Fibroblast of peridontal ligament (primary cell): ENCODE measurements at regions not wholly inside any gene's neighbourhood (a gene's known extent, or its start where the extent isn't known, plus 50 kb on each side); places are given as distances from the start of the nearest gene placed in this dataset.
A peak's percentile ranks its signal among the peaks of the same experiment; 100 is the strongest.

Source experiments
- DNase-seq: peaks from one replicate; pipeline ENCODE4 v3.0.0-alpha.2; 2010; ENCODE audit errors: extremely low read depth

- peak; percentile 36 for DNase-seq
These were observed 88.6 kb upstream of the RCN1 start for GRCh38 chr11:32002311-32002710.

- no peak for DNase-seq
These were observed 92.9 kb upstream of the RCN1 start for GRCh38 chr11:31997955-31998354.

GRCh38 chr11:31996159-31996881 is 94.6 kb upstream of the RCN1 start:
- DNase-seq: no peak

GRCh38 chr11:31995525-31996094 is 95.3 kb upstream of the RCN1 start:
- DNase-seq: peak; percentile 65

GRCh38 chr11:31995032-31995431 is 95.8 kb upstream of the RCN1 start:
- DNase-seq: no peak

GRCh38 chr11:31987118-31988005 is 103.5 kb upstream of the RCN1 start:
- DNase-seq: no peak

GRCh38 chr11:31986201-31986889 is 104.5 kb upstream of the RCN1 start:
- DNase-seq: no peak

- no peak for DNase-seq
These were observed 109.4 kb upstream of the RCN1 start for GRCh38 chr11:31981457-31981856.

- no peak for DNase-seq
These were observed 113.5 kb upstream of the RCN1 start for GRCh38 chr11:31977343-31977742.

GRCh38 chr11:31974366-31975136 is 116.3 kb upstream of the RCN1 start:
- DNase-seq: peak; percentile 81

- no peak for DNase-seq
These were observed 117.7 kb upstream of the RCN1 start for GRCh38 chr11:31973172-31973571.

- no peak for DNase-seq
These were observed 118.3 kb upstream of the RCN1 start for GRCh38 chr11:31972623-31973022.

- no peak for DNase-seq
These were observed 121.5 kb upstream of the RCN1 start for GRCh38 chr11:31969359-31969702.

- DNase-seq: peak; percentile 78
These were observed 122.2 kb upstream of the RCN1 start for GRCh38 chr11:31968461-31969358.

- no peak for DNase-seq
These were observed 123.3 kb upstream of the RCN1 start for GRCh38 chr11:31967404-31968130.

- DNase-seq: no peak
These were observed 124.0 kb upstream of the RCN1 start for GRCh38 chr11:31966846-31967245.

- DNase-seq: no peak
These were observed 126.7 kb upstream of the RCN1 start for GRCh38 chr11:31964181-31964580.

GRCh38 chr11:31960126-31960525 is 130.7 kb upstream of the RCN1 start:
- no peak for DNase-seq

- peak; percentile 8 for DNase-seq
These were observed 131.2 kb upstream of the RCN1 start for GRCh38 chr11:31959716-31960115.
